GM18907 (cell line): ENCODE measurements at regions not wholly inside any gene's neighbourhood (a gene's known extent, or its start where the extent isn't known, plus 50 kb on each side); places are given as distances from the start of the nearest gene placed in this dataset.

Source experiments
- ATAC-seq: cut with Tn5 transposase; IDR thresholded peaks from one replicate; pipeline ENCODE4 v1.9.1; 2021; ENCODE audit warnings: mild to moderate bottlenecking, moderate library complexity; ENCODE audit not compliant: unreplicated experiment

DNA sequence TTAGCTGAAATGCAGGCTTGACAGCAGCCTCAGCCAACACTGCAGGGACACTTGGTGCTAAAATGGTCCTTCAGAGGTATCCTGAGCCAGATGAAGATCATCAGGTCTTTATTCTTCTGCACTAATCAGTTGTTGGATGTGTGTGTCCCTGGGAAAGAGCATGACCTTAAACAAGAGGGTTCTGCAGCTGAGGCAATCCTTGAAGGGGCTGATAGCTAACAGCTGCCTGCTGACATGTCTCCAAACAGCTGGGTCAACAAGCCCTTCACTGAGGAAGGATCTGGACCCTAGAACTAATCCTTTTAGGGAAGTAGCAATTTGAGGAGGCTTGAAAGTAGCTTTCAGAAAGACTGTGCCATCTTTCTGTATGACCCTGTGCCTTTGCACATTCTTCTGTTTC, 376.3 kb upstream of the ACTBL2 start:
- ATAC-seq, result no peak

DNA sequence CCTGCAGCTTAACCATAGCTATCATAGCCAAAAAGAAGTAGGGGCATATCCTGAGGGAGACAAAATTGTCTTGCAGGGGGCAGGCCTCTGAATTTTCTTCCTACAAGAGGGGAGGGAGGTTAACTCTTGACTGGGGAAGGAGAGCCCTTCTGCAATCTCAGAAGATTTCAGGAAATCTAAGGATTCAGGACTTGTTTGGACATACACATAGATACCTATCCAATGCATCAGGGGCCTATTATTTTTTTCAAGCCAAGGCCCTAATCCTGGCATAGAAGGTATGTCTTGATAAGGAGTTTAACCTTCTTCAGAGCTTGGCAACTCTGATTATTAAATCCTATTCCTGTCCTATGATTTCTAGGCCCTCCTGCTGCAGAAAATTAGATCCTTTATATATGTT, 375.1 kb upstream of the ACTBL2 start:
- ATAC-seq, result no peak

DNA sequence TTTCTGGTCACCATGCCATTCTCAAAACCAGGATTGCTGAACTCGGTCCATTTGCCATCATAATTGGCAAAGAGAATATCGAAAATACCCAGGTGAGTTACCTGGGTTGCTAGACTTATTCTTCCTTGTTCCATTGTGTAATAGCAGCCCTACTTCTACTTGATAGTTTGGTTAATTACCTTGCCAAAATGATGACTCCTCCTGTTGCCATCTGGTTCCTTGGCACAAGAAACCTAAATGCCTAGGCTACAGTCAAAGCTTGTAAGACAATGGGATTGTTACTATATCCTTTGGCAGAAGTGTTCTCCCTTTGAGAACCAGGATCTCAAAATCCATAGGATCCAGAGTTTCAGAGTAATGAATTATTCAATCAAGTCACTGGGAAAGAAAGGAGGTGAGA, 373.2 kb upstream of the ACTBL2 start:
- no peak for ATAC-seq

DNA sequence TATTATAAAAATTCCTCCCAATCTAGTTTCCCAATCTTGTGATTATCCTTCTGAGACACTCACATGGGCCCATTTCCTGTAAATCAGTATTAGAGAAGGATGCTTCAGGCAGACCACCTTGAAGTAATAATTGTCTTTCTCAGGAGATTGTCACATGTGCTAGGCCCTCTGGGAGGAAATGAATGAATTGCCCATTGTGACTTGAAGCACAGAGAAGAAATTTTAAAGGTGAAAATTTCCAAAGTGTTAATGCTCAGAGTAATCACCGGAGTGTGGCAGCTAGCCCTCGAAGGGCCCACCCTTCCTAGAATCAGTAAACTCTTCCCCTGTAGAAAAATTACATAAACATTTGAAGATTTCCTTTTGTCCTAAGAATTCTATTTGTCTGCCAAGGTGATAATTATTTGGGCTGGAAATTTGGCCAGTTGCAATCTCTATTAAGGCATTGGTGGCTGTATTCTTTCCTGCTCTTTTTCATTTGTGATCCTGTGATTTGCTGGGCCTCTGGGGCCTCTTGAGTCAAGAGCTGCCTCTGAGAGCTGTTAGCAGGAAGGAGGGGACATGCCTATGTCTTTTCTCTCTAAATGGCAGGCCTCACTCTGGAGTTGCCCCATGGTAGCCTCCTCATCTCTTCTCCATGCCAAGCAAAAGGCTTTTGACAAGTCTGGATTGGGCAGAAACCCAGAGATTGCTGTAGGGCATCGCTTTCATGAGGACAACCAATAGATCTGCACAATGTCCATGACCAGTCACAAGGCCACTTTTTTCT, 371.5 kb upstream of the ACTBL2 start:
- no peak for ATAC-seq

DNA sequence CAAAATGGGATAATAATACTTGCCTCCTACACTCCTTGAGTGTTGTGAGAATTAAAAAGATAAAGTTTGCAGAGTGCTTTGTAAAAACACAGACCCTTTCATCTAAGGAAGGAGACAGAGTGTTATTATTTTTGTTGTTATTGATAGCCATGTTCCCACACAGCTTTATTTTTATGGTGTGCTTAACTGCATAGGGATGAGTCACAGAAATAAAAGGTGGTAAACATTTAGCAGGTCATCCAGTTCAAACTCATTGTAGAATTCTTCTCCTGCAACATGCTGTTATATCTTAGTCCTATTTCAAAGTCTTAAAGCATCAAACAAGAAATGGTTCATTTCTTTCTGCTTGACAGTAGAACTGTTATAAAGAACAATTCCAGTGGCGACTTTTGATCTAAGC, 367.5 kb upstream of the ACTBL2 start:
- ATAC-seq, result no peak

DNA sequence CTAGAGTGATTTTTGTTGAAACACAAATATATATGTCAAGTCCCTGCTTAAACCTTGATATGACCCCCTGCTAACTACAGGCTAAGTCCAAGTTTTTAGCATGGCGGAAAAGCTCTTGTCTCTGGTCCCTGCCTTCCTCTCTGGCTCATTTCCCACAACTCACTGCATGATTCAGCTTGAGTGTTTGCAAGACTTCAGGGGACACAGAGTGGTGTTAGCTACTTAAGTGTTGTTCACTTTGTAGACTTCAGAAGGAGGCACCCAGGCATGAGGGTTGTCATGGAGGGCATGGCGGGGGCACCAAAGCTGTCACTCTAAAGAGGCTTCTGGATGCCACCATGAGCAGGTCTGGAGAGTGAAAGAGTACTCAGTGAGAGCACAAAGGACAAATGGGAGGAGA, 362.4 kb upstream of the ACTBL2 start:
- no peak for ATAC-seq

DNA sequence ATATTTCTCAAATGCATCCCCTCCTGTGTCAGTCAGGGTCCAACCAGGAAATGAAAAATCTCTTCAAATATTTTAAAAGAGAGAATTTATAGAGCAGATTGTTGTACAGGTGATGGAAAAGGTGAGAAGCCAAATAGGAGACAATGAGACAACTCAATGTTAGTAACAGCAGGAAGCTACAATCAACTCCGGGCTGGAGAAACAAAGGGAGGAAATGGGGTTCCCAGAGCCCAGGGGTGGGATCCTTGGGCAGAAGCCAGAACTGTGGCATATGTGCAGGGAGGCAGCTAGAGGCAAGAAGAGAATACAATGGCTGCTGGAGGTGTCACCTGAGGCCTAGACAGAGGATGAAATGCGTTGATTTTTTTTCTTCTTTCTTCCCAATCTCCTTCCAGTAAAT, 361.8 kb upstream of the ACTBL2 start:
- no peak for ATAC-seq

DNA sequence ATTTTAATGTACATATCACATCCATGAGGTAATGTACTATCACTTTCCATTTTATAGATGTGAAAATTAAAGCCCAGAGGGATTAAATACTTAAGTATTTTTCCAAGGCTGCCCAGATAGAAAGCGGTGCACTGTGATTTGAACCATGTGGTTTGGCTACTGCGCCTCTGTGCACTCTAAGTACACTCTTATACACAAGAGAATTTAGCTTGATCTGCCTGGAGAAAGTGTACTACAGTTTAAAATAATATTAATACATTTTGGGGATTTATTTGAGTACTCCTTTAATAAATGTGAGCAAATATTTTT, 360.4 kb upstream of the ACTBL2 start:
- no peak for ATAC-seq

DNA sequence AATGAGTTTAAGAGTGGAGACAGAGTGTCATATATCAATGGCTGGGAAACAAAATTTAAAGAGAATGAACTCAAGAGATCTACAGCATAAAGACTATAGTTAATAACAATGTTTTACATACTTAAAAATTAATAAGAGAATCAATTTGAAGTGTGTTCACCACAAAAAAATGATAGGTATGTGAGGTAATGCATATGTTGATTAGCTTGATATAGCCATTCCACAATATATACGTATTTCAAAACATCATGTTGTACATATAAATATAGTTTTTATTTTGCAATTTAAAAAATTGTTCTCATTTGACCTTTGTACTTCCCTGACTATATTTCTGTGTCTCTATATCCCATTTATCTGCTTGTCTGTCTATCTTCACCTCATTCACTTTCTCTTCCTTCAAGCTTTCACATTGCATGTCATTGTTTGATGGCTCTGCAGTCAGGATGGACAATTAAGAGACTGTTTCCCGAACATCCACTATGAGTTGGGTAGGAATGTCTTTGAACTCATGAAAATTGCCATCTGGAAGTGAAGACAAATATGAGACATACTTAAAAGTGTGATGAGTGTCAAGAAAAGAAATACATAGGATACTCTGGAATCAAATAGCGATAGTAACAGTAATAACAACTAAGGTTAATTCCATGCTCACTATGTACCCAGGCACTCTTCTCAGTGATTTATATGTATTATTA, 359.9 kb upstream of the ACTBL2 start:
- ATAC-seq, result no peak

DNA sequence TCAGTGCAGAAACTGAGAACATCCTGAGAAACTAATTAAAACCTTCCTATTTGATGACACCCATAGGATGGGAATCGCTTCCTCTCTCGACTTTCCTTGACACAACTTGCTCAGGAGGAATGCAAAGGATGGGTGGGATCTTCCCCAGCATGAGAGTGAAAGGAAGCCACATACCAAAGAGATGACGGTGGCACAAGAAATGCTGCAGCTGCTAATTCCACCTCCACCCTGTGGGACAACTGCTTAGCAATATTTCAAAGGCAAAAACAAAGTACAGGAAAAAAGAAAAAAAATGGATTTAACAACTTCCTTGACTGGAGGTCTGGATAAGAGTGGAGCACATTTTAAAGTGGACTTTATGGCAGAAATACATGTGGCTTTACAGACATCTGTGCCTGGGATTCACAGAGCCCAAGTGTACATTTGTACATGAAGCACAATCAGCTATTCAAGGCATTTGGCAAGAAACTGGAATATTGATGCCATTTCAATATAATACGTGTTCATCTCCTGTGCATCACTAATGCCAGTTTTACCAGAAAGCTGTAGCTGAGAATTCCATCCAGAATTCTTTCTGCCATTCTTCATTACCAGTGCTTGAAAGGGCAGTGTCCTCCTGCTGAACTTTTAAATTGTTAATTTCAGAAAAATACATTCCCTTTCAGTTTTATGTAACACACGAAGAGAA, 359.2 kb upstream of the ACTBL2 start:
- no peak for ATAC-seq

DNA sequence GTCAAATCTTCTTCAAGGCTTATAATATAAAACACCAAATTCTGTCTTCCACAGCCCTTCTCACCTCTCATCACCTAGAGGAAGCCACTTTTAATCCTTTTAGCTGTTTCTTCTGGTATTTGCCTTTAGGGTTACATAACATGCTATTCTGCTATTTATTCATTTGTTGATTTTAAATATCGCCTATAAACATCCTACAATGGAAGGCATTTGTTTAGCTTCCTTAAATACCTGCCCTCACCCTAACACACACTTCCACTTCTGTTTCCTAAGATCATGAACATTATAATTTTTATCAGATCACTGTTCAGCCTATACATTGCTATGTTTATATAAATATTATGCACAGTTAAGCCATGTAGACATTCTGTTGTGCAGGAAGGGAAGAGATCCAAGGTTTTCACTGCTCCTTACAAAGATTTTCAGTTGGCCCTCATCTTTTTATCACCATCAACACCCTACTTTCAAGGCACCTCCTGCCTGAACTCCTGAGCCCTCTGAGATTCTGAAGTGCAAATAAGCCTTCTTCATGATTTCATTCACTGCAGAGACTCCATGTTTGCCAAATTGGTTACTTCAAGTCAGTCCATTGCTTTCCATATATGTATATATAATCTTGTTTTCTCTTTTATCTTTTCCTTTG, 356.9 kb upstream of the ACTBL2 start:
- no peak for ATAC-seq

DNA sequence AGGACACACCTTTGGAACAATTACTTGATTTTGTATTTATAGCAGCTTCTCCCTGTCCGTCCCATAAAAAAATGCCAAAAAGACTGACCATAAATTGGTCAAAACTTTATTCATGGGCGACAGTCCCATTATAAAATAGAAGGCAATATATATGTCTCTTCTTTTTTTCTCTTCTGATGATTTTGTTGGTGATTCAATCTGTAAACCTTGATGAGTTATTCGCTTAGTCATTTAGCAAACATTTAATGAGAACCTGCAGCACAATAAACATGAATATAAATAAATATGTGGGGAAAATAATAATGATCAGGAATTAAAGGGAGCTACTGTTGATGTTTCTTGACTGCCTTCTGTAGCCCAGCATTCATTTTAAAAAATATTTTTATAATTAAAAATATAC, 356.4 kb upstream of the ACTBL2 start:
- ATAC-seq, result no peak

DNA sequence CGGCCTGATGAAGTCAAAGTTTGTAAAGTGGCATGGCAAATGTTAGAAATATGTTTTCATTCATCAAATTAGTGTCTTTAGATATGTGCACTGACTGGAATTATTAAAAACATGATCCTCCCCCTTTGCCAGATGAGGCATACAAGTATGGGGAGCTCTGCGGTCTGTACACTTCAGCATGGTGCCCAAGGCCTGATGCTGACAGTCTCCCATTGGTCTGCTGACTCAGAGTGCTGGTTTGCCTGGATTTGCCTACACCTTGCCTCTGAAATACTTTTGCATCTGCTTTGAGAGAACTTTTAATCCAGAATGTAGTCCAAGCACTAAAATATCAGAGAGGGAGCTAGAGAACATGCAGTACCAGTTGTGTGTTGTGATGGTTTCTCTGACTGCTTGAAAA, 354.3 kb upstream of the ACTBL2 start:
- no peak for ATAC-seq

DNA sequence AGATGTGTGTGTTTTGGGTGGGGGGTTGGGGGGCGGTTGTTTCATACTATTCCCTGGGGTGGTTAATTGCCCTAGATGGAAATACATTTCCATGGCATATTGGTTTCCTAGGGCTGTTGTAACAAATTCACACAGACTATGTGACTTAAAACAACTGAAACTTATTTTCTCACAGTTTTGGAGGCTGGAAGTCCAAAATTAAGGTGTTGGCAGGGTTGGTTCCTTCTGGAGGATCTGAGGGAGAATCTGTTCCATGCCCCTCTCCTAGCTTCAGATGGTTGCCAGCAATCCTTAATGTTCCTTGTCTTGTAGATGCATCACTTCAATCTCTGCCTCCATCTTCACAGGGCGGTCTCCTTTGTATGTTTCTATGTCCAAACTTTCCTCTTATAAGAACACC, 353.7 kb upstream of the ACTBL2 start:
- no peak for ATAC-seq

DNA sequence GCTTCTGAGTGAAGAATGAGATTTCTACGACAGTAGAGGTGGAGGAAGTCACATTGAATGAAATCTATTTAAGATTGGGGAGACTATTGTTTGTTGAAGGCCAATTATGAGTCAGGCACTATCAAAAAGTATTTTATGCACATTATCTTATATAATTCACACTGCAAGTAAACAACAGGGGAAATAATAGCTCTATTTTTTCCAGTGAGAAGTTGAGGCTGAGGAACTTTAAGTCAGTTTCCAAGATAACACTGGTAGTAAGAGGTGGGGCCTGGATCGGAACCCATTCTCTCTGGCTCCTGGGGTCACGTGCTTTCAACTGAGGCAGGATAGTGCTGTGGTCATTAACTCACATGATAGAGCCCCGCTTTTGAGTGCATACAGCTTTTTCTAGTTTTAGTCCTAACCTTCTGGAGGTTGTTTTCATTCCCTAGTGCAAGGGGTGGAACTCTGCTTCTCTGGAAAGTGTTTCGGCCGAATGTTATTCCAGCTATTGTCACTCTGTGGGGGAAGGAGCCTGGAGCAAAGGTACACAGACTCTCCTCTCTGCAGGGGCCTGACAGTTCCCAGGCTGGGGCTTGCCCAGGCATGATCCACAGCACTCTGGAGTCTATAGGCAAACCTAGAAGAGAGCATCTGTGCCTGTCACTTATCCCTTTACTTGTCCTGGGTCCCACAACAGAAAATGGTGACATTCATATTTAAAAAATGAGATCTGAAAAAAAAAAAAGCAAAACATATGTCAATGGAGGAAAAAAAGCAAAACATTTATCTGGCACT, 352.4 kb upstream of the ACTBL2 start:
- no peak for ATAC-seq

DNA sequence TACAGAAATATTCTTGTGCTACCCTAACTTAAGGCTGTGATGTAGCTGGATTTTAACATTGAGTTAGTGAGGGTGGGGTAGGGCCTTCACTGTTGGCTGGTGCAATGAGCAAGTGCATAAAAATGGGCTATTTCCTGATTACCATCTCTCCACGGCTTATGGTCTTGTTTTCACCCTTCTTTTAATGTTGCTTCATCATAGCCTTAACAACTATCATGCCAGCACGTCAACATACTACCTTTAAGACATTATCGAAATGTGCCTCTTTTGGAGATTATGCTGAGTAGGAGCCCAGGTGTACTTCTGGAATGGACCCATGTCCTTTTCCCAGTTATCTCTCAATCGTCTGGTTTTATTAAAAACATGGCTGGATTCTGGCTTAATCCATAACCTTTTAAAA, 350.9 kb upstream of the ACTBL2 start:
- ATAC-seq, result no peak

DNA sequence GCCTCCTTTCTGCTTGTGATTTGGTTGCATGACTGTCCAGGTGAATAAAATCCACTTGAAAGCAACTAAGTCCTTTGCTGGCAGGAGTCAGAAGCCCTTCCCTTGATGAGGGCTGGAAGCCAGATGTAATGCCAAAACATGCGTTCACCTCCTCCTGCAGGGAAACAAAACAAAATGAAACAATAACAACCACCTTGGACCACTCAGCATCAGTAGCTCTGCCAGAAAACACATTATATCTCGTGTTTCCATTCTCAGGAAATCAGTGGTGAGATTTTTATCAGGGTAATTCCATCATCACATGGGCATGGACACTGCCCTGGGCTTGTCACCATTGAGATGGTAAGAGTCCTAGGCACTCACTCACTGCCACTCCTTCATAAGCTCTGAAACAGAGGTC, 350.3 kb upstream of the ACTBL2 start:
- ATAC-seq, result no peak

DNA sequence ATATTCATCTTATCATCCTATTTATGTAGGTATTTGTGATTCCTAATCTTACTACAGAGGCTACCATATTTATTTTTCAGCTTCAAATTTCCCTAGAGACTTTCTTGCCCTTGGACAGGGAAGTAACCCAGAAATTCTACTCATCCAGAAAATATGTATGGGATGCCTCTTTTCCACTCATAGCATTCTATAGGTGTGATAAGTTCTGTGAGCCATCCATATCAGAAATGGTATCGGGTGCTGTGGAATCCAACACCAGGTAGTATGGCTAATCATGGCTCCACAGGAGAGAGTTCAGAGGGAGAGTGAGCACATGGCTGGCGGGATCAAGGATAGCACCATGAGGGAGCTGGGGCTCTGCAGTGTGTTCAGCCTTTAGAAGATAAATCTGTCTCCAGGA, 349.3 kb upstream of the ACTBL2 start:
- ATAC-seq, result no peak

DNA sequence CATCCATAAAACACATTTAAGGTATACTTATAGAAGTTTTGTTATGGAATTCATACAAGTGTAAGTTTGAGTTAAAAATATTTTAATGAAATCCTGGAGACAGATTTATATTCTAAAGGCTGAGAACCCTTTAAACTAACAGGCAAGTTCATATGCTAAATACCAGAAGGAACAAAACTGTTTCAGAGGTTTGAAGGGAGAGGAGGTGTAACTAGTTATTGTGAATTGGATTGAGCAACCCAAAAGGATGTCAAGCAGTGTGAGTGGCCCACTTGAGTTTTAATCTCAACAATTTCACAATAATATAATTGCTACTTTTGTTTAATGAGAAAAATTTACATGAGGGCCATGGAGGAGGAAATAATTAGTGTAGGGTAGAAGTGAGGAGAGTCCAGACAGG, 348.5 kb upstream of the ACTBL2 start:
- no peak for ATAC-seq

DNA sequence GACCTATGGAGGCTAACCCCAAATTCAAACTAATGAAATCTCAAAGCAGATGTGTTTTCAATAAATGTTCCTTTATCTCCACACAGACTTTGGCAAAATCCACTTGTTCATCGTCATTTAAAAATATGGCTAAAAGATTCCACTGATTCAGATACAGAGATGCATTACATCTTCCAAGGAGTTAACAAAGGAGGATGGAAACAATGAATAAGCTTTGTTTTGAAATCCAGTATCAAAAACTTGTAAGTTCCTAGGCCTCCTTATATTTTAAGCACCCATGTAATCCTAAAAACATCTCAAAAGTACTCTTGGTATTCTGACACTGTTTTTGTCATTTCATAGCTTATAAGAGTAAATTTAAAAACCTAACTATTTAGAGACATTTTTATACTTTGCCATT, 345.6 kb upstream of the ACTBL2 start:
- ATAC-seq, result no peak

DNA sequence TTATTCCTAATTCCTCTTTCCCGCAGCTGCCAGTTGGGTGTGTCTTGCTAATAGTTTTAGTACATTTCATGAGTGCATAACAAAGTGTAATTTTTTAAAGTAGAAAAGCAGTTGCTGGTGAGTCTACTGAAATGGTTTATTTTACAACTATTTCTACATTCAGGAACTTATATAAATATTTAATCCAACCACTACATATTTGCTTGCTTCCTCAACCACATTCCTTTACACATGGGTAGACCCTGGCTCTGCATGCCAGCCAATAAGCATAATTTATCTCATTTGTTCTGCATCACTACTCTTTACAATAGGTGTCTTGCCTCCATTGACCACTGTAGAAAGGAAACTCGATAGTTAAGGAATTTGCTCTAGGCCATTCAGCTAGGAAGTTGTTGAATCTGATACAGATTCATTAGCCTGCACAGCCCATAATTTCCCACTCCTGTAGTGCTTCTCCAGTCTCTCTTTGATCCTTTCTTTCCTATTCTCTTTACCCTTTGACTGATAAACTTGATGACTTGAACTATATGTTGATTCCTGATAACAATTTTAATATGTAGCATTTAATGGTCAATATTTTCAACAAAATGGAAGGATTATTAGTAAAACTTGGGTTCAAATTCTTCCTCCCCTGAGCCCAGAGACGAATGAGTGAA, 342.5 kb upstream of the ACTBL2 start:
- ATAC-seq, result no peak
